Stimulated activated CD8-positive, alpha-beta memory T cell treated with anti-CD3 and anti-CD28 coated beads, Interleukin-2, amount 100 ng/mL, for 48 hours (primary cell): ENCODE measurements at regions not wholly inside any gene's neighbourhood (a gene's known extent, or its start where the extent isn't known, plus 50 kb on each side); places are given as distances from the start of the nearest gene placed in this dataset.

Source experiments
- DNase-seq, 2 donors: peaks; one replicate each; pipeline ENCODE4 v3.0.0-alpha.2; 2020; ENCODE audit warnings: low read depth in 2 of 2

DNA sequence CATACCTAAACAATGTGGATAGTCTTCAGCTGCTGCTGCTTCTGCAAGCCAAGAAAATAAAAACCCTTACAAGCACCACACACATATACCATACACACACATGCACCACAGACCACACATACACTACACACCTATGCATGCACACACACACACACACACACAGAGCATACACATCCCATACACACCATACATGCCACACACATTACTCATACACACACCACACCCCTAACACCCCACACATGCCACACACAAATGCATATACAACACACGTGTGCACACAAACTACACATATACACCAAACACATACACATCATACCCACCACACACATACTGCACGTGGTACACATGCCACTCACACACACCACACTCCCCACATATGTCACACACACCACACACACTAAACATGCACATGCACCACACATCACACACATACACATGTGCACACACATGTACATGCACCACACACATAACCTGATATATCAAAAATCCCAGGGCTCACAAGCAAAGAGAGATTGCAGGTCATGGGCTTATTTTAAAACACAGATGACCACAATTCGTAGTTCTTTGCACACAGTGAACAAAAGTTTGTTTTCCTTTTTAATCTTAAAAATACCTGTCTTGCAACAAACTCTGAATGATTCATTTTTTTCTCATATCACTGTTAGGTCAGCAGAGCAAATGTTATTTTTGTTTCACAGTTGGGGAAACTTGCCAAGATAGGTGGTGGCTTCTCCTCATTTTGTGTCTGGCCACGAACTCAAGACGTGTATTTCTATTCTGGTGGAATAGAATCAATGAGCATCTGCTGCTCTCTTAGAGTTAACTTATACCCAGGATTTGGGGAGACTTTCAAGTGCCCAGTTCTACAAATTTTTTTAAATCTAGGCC is 456.6 kb downstream of the FGF9 start:
- no peak for DNase-seq

DNA sequence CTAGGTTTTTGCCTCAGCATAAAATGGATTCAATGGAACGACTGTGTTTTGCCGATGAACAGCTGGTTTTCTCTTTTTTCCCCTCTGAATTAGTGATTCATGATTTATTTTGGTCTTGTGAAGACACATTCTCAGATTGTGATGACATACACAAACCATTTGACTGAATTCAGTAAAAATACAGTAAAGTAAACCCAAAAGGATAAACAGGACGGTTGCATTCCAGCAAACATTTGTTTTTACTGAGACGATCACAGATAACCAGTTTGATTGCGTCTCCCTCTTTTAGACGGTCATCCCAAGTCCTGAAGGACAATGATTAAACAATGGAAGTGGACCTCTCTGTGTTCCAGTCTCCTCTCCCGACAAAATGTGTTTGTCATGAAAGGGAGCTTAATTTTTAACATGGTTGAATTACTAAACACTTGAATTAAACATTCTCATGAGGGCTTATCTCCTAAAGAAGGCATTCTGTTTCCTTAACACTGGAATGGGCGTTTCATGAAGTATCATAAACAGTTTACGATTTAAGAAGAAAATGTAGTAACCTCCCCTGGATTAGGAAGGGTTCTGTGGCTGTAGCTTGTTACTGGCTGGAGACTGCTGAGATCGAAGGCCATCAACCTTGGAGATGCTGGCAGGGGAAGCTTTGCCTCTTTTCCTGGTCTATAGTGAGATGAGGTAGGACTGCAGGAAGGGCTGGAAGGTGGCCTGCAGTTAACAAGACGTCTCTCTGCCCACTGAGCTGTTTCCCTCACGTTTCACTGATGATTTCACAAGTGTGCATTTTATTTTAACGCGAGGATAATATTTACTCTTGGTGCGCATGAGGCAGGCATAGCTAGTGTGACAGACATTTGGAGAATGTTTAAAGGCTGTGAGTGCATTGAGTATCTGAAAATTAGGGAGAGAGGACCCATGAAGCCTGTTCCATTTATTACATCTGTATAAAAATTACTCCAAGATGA is 457.9 kb downstream of the FGF9 start:
- DNase-seq, result no peak

DNA sequence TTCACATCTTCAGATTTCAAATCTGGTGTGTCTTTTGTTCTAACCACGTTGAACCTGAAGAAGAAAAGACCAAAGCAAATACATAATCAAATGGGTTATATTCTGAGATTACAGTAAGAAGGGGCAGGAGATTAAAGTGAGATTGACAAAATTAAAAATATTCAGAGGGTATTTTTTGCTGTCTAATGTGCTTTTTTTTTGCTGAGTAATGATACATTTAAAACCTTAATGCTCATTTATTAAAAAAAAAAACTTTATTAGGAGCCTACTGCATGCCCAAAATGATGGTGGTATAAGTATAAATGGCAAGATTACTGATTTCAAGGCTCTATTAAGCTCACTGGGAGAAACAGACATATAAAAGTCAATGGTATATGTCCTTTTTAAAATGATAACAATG is 459.4 kb downstream of the FGF9 start:
- no peak for DNase-seq

DNA sequence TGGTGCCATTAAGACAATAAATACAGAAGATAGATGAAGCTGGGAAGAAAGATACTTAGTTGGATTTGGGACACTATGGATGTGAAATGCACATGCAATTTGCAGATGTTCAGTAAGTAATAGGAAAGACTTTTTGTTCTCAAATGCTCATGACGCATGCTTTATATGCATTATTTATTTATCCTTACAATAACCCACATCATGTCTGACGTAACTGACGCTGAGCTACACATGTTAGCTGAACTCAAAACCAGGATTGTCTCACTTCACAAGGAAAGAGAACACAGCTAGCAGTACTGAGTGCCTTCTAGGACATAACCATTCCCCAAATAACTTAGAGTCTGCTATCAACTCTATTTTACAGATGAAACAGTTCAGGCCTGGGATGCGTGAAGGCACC is 463.4 kb downstream of the FGF9 start:
- no peak for DNase-seq

DNA sequence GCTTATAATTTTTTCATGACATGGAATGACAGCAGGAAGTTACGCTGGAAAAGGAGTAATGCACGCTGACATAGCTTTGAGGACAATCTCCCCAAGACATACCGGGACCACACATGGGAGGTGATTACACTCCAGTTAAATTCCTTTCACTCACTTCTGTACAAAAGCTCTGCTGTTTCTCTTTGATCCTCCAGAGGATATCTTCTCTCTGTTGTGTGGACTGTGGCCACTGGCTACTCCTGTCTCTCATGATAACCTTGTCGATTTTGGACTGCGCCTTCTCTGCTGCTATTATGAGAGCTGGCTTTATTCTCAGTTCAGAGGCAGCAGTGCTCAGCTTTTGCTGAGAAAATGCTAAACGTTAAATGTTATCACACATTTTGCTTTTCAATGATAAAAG is 464.6 kb downstream of the FGF9 start:
- no peak for DNase-seq

DNA sequence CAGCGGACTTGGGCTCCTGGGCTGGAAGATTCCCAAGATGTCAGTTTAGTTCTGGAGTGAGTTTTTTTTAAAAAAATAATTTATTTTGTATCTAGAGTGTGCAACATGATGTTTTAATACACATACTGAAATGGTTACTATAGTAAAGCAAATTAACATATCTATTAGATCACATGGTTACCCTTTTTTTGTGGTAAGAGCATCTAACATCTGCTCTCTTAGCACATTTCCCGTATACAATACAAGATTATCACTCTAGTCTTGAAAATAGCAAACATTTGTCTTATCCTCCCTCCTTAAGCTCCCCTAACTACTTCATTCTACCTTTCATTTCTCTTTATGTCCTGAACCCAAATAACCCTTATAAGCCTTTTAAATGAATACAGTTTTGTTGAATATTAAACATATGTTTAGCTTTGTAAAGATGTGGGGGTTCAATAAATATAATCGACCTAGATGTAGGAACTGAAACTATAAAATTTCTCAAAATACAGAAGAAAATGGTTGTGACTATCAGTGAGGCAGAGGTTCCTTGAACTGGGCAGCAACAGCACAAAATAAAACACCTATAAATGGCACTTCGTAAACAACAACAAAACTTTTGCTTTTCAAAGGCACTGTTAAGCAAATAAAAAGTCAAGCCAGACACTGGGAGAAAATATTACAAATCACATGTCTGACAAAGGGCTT is 466.6 kb downstream of the FGF9 start:
- DNase-seq, result no peak

DNA sequence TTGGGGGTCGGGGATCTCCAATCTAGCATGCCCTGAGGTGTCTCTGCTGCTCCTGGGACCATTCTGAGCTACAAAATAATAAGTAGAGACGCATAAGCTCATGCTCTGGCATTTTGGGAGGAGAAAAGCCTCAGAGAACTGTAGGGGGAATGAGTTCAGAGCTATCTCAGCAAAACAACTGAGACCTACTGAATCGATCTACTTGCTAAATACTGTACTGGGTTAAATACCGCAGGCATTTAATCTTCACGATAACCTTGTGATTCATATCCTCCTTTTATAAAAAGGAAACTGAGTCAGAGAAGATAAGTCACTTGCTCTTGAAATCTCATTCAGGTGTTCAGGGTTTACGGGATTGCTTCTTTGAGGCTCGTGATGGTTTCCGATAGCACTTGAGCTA is 468.1 kb downstream of the FGF9 start:
- DNase-seq, result no peak

DNA sequence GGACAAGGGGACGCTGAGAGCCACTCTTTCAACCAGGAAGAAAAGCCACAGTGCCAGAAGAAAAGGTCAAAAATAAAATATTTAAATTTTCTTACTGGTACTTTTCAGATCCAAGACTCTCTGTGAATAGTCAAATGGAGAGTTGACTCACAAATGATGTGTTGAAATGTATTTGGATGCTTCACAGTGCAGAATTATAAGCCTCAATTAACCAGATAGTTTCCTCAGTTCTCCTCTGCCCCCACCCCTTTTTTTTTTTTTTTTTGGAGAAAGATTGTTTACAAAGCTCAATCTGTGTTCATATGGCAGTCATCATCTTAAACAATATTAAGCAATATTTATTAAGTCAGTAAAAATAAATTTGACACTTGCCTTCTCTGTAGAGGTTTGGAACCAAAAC is 470.8 kb downstream of the FGF9 start:
- DNase-seq, result no peak

DNA sequence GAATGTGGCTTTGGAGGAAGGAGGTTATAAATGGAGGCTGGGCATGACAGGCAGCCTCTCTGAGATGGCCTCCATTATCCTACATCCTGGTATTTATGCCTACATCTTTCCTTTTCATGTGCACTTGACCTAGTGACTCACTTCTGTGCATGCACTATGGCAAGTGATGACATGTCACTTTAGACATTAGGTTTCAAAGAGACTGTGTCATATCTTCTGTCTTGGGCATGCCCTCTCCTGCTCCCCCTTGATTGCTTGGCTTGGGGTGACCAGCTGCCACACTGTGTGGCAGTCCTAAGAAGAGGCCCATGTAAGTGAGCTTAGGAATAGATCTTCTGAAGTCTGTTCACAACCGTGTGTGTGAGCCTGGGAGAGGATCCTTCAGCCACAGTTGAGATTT is 472.8 kb downstream of the FGF9 start:
- DNase-seq, result no peak

DNA sequence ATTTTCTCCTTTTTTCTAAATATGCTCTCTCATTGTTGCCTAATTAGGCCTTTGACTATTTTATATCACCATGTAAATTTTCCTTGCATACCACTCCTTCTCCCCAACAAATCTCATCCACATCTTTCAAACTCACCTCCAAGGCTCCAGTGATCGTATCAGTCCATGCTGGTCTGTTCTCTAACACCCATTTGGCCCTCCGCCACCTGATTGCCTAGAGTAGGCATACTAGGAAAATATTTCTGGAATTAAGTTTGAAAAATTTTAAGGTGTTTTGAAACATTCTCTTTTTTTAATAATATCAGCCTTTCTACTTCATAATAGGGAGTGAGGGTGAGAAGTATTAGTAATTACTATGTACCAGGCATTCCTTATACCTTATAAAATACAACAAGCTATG is 473.9 kb downstream of the FGF9 start:
- no peak for DNase-seq

DNA sequence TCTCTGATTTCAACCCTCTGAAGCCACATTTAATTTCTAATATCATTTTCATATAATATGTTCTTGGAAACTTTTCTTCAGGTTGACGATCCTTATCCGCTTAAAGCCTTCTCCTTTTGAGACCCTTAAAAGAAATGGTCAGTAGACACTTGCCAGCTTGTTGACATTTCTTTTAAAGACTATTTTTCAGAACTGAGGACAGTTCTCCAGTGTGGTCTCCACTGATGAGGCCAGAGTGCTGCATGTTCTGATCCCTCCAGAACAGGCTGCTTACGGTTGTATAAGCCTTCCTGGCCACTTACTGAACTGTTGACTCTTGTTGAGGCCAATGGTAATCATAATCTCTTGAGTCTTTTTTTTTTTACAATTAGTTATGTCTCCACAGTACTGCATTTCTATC is 477.3 kb downstream of the FGF9 start:
- DNase-seq, result no peak

DNA sequence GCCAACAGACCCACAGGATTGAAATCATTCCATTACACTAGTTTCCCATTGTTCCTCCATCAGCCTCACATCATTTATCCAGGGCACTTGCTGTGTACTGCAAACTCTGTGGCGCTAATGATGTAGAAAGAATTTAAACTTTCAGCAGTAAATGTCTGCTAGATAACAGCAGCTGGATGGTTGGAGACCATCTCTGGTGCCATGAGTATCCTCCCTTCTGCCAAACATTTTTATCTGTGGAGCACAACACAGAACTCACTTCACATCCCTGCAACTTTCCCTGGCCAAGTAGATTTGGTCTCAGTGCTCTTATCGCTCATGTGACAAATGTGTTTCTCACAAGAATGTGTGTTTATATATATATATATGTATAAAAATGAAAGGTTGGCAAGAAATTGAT is 481.9 kb downstream of the FGF9 start:
- no peak for DNase-seq

DNA sequence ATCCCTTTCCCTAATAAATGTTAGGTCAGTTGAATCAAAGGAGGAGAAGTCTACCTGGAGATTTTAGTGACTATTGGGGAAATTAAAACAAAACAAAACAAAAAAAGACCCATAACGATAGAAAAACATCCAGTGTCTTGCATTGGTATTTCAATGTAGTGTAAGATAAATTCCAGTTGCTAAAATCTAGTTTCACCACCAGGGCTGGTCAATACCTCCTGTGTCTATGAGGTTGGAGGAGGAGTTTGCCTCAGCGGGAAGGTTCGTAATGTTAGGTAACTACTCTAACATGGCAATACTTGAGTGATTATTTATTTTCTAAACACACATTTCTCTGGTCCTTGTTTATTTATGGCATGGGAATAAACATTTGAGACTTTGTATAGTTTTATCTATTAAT is 483.2 kb downstream of the FGF9 start:
- DNase-seq, result no peak

DNA sequence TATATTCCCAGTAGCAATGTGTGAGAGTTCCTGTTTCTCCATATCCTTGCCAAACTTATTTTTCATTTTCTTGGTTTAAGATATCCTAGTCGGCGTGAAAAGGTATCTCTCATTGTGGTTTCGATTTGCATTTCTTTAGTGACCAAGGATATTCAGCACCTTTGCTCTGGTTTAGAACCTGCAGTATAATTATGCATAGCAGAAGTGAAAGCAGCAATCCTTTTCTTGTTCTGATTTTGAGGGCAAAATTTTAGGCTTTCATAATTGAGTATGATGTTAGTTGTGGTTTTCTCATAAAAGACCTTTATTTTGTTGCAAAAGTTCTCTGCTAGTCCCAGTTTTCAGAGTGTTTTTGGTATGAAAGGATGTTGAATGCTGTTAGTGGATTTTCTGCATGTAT is 491.0 kb downstream of the FGF9 start:
- DNase-seq, result no peak

DNA sequence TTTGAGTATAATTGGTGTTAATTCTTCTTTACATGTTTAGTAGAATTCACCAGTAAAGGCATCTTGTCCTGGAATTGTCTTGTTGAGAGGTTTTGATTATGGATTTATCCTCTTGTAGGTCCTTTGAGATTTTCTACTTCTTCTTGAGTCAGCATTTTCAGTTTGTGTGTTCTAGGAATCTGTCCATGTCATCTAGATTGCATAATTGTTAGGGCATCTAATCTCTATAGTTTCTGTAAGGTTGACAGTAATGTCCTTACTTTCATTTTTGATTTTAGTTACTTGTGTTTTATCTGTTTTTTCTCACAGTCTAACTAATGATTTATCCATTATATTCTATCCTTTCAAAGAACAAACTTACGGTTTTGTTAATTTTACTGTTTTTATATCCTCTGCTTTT is 492.0 kb downstream of the FGF9 start:
- DNase-seq, result no peak

DNA sequence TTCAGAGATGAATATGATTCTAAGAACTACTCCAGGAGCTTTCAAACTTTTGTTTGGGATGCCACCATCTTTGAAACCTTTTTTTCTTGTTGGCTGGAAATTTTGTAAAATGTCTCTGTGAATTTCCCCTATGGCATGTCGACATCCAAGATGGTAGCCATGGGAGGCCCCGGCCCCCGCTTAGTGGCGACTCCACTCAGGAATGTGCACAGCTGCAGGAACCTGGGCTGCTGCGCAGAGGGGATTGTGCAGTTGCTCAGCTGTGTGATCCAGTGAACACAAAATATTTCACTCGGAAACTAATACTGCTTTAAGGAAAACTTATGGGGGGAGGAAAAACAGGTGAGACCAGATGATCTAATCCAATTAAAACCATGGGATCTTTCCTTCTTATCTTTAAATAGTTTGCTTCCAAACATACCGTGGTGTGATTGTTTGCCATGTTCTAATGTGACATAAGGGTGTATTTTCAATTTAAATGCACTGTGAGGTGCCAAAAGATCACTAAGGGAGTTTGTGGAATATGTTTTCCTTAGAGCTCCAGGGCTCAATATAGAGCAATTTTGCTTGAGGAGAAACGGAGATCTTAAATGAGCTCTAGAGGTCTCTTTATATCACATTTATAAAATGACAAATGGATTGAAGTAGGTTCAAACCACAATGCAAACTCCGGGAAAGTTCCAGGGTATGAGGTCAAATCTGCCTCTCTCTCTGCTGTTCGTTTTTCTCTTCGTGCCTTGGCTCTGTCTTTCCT is 497.7 kb downstream of the FGF9 start:
- no peak for DNase-seq

DNA sequence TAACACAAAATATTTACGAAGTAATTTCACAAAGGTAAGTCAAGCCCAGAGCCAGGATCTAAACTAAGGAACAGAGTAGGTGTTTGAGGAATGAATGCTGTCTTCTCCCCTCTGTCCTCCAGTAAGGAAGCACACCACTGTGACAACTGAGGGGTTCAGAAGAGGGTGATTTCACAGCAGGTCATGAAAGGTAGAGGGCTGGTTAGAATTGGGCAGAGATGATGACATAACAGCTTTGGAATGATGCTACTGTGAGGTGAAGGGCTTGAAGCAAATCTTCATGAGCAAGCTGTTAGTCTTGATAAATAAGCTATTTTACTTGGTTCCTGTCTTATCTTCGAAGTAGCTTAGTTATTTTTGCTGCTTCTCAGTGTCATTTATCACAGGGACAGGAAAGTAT is 498.6 kb downstream of the FGF9 start:
- DNase-seq, result no peak

DNA sequence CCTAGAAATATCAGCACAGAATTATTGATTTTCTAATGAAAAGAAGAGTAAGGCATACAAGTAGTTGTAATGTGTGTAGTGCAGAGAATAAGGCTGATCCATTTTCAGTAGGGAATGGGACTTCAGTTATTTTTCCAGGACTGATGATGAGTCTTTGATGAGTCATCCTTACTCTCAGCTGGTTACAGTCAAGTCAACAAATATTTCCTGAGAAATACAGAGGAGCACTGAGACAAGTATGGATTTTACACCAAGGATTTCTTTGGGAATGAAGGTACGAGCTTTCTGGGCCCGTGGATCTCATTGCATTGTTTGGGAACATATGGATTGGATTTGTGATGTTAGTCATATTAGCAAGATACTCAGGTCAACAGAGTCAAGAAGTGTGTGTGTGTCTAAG is 502.7 kb downstream of the FGF9 start:
- no peak for DNase-seq

DNA sequence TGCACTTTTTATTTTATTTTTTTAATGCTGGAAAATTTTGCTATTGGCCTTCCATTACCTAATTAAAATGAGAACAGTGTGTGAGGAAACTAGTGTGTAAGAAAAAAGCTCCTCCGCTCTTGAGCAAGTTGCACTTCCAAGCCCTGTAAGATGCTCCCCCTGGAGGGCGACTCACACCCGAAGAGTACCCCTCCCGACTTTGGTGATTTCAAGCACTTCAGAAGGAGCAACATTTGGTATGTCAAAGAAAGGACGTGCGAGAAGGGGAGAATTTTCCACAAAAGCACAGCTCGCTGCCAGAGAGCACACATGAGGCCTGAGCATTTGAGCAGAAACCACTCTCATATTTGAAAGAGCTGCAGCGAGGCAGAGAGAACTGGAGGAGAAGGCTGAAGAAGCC is 504.4 kb downstream of the FGF9 start:
- DNase-seq, result no peak

DNA sequence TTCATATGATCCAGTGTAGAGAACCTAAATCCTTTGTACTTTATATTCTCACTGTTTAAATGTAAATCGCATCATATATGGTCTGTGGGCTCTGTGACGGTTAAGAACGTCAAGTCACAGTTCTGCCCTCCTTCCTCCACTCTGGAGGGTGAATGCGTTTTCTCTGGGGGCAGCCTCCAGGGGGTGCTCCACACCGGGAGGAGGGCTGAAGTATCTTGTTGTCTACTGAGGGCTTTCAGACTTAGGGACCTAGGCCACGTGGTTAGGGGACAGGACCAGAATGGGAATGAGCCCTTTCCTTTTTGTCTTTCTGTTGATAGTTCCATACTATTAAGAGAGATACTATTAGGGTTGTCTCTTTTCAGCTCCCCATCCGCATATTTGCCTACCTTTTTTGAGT is 504.9 kb downstream of the FGF9 start:
- DNase-seq, result no peak

DNA sequence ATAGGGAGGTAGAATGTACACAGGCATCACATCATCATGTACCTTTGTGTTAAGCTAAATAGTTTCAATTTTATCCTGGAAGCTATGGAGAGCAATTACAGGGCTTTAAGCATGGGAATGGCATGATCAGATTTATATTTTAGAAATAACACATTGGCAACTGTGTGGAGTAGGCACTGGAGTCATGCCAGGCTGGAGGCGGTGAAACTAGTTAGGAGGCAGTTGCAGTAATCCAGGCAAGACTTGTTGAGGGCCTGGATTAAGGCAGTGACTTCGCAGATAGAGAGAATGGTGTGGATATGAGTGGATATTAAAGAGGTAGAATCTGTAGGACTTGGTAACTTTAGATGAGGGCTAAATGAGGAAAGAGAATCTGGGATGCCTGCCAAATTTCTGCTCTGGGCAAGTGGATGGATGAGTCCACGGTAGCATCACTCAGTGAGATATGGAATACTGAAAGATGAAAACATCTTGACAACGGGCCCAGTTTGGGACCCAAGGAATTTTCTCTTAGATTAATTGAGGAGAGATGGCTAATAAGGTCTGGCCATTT is 506.2 kb downstream of the FGF9 start:
- no peak for DNase-seq
